ENCODE measurements at regions not wholly inside any gene's neighbourhood (a gene's known extent, or its start where the extent isn't known, plus 50 kb on each side); places are given as distances from the start of the nearest gene placed in this dataset.

- H3K27ac ChIP-seq: no peak overlapping the region
- H3K9me3 ChIP-seq (ENCODE audit: severe bottlenecking): no peaks in the 10 kb centered on the region
- no peak for DNase-seq
- TF ChIP-seq, protein P1, sequence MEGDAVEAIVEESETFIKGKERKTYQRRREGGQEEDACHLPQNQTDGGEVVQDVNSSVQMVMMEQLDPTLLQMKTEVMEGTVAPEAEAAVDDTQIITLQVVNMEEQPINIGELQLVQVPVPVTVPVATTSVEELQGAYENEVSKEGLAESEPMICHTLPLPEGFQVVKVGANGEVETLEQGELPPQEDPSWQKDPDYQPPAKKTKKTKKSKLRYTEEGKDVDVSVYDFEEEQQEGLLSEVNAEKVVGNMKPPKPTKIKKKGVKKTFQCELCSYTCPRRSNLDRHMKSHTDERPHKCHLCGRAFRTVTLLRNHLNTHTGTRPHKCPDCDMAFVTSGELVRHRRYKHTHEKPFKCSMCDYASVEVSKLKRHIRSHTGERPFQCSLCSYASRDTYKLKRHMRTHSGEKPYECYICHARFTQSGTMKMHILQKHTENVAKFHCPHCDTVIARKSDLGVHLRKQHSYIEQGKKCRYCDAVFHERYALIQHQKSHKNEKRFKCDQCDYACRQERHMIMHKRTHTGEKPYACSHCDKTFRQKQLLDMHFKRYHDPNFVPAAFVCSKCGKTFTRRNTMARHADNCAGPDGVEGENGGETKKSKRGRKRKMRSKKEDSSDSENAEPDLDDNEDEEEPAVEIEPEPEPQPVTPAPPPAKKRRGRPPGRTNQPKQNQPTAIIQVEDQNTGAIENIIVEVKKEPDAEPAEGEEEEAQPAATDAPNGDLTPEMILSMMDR (IDR thresholded peaks at IDR 0.05; ENCODE audit: low read depth, low read length): no peak
- H3K27me3 ChIP-seq (ENCODE audit: insufficient read depth, low read depth, severe bottlenecking): no peaks in the 10 kb centered on the region
- no peak overlapping the region for H3K4me3 ChIP-seq (ENCODE audit: low read depth, low read length)
- no peaks in the 10 kb centered on the region for H3K36me3 ChIP-seq
Measured at GRCh38 chr5:110854200-110854599, 115.4 kb downstream of the SLC25A46 start.

GRCh38 chr5:110855961-110856360 is 117.2 kb downstream of the SLC25A46 start:
- TF ChIP-seq, protein P1 (IDR thresholded peaks at IDR 0.05; ENCODE audit: low read depth, low read length): no peak

GRCh38 chr5:110865400-110866094 is 126.7 kb downstream of the SLC25A46 start:
- no peaks in the 10 kb centered on the region for H3K9me3 ChIP-seq (ENCODE audit: severe bottlenecking)
- no peaks in the 10 kb centered on the region for H3K27me3 ChIP-seq (ENCODE audit: insufficient read depth, low read depth, severe bottlenecking)
- TF ChIP-seq, protein P1 (IDR thresholded peaks at IDR 0.05; ENCODE audit: low read depth, low read length): peak; percentile 67
- H3K27ac ChIP-seq: no peak overlapping the region
- DNase-seq: peak; percentile 33
- H3K4me3 ChIP-seq (ENCODE audit: low read depth, low read length): no peak overlapping the region
- H3K36me3 ChIP-seq: no peaks in the 10 kb centered on the region

More at GRCh38 chr5:110855961-110856360, 117.2 kb downstream of the SLC25A46 start:
- H3K27me3 ChIP-seq (ENCODE audit: insufficient read depth, low read depth, severe bottlenecking): no peaks in the 10 kb centered on the region
- H3K4me3 ChIP-seq (ENCODE audit: low read depth, low read length): no peak overlapping the region
- no peaks in the 10 kb centered on the region for H3K36me3 ChIP-seq
- no peaks in the 10 kb centered on the region for H3K9me3 ChIP-seq (ENCODE audit: severe bottlenecking)
- no peak overlapping the region for H3K27ac ChIP-seq
- DNase-seq: no peak

DNA sequence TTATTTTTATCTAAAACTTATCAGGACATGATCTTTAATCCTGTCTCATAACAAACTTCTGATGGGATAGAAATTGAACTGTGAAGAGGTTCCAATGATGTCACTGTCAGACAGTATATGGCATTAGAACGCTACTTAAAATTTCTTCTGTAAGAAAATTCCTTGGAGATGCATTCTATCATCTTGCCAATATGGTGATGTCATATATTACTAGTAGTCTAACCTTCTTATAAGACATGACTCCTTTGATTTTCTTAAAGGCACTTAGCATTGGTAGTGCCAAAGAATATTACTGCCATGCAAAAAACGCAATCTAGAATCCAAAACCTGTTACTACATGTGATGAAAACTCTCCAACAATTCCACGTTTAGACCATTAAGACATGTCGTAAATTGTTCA is 131.1 kb downstream of the SLC25A46 start:
- no peaks in the 10 kb centered on the region for H3K36me3 ChIP-seq
- DNase-seq: no peak
- H3K9me3 ChIP-seq (ENCODE audit: severe bottlenecking): no peaks in the 10 kb centered on the region
- H3K4me3 ChIP-seq (ENCODE audit: low read depth, low read length): no peak overlapping the region
- H3K27me3 ChIP-seq (ENCODE audit: insufficient read depth, low read depth, severe bottlenecking): no peaks in the 10 kb centered on the region
- no peak overlapping the region for H3K27ac ChIP-seq
- TF ChIP-seq, protein P1 (IDR thresholded peaks at IDR 0.05; ENCODE audit: low read depth, low read length): no peak

DNA sequence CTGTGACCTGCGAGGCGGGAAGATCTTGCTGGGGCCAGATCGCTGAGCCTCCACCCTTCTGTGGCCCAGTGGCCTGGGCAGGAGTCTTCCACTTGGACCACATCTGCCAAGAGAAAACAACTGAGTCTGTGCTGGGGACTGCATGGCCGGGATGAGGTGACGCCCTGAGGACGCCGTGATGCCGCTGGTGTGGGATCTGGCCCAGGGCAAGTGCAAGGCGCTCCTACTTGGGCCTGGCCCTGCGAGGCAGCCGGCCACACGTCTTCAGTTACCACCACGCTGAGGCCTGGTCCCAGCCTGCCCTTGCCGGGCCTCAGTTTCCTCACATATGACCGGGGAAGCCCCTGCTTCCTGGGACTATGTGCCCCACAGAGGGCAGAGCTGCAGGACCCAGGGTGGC is 133.4 kb downstream of the SLC25A46 start:
- Histone ChIP-seq H3K27me3 (ENCODE audit: insufficient read depth, low read depth, severe bottlenecking) (no peaks in the 10 kb centered on the region), H3K36me3 (no peaks in the 10 kb centered on the region), H3K27ac (no peak overlapping the region), H3K9me3 (ENCODE audit: severe bottlenecking) (no peaks in the 10 kb centered on the region), H3K4me3 (ENCODE audit: low read depth, low read length) (no peak overlapping the region)
- TF ChIP-seq, protein P1 (IDR thresholded peaks at IDR 0.05; ENCODE audit: low read depth, low read length): no peak
- no peak for DNase-seq

GRCh38 chr5:110872963-110873362 is 134.2 kb downstream of the SLC25A46 start:
- Histone ChIP-seq H3K27ac (no peak overlapping the region), H3K9me3 (ENCODE audit: severe bottlenecking) (no peaks in the 10 kb centered on the region), H3K27me3 (ENCODE audit: insufficient read depth, low read depth, severe bottlenecking) (no peaks in the 10 kb centered on the region), H3K36me3 (no peaks in the 10 kb centered on the region), H3K4me3 (ENCODE audit: low read depth, low read length) (no peak overlapping the region)
- DNase-seq: no peak
- TF ChIP-seq, protein P1 (IDR thresholded peaks at IDR 0.05; ENCODE audit: low read depth, low read length): no peak
